GM12878 (cell line): ENCODE measurements at regions not wholly inside any gene's neighbourhood (a gene's known extent, or its start where the extent isn't known, plus 50 kb on each side); places are given as distances from the start of the nearest gene placed in this dataset.

Source experiments
- ATAC-seq: fragments of 200-7000 bp; cut with Tn5 transposase; 3 replicates; pipeline ENCODE4 v1.9.1; 2020; ENCODE audit warnings: mild to moderate bottlenecking, moderate library complexity
- BruUV-seq: library from RNA; stranded (reverse); fragments of 400-500 nt; replicated peaks from 2 replicates; lab custom pipeline; 2021; lab: Mats Ljungman, UMichigan
- CTCF ChIA-PET: fragments of 300-600 bp; sonication (Branson Sonifier 250); formaldehyde crosslinking; extraction: SDS; loops from one replicate; lab custom pipeline; 2021; ENCODE audit warnings: inconsistent platforms; lab: Yijun Ruan, JAX
- POLR2A ChIA-PET: fragments of 350-600 bp; formaldehyde crosslinking; extraction: SDS; loops from one replicate; lab custom pipeline; 2021; ENCODE audit warnings: inconsistent platforms; lab: Charles Lee
- RAD21 ChIA-PET: fragments of 300-600 bp; sonication (Branson Sonifier 250); formaldehyde crosslinking; loops from one replicate; lab custom pipeline; 2023; ENCODE audit warnings: antibody characterized with exemption; ENCODE audit not compliant: unreplicated experiment; lab: Charles Lee
- SMC1A ChIA-PET: fragments of 300-600 bp; sonication (Branson Sonifier 250); formaldehyde crosslinking; loops from one replicate; lab custom pipeline; 2023; ENCODE audit not compliant: unreplicated experiment, uncharacterized antibody; lab: Charles Lee
- DNase-seq: peaks from one replicate; pipeline ENCODE4 v3.0.0-alpha.2; 2011; ENCODE audit warnings: low read depth, low spot score
- FAIRE-seq: peaks from 3 replicates; lab custom pipeline; 2011; peaks lifted over from hg19 to GRCh38; lab: Jason Lieb, UNC
- H2AFZ ChIP-seq: 2 replicates; pipeline ENCODE4 v1.6.0; 2011; ENCODE audit warnings: low read depth, low read length, control low read depth; ENCODE audit not compliant: control insufficient read depth
- H3K27ac ChIP-seq: 2 replicates; pipeline ENCODE4 v1.5.1; 2011; ENCODE audit warnings: control low read depth; ENCODE audit not compliant: control insufficient read depth, insufficient read depth
- H3K27me3 ChIP-seq, 2 experiments: replicated peaks in 1 of 2; 2 replicates each; pipeline versions ENCODE4 v1.6.0 to v1.6.1; 2011; ENCODE audit warnings: low read length in 1 of 2; ENCODE audit not compliant: control insufficient read depth in 2 of 2, insufficient read depth in 2 of 2
- H3K36me3 ChIP-seq, 2 experiments: 2 replicates each; pipeline ENCODE4 v1.5.1; 2011; ENCODE audit warnings: low read length in 1 of 2; ENCODE audit not compliant: control insufficient read depth in 2 of 2, insufficient read depth in 2 of 2
- H3K4me1 ChIP-seq: 2 replicates; pipeline ENCODE4 v1.6.1; 2011; ENCODE audit warnings: mild to moderate bottlenecking, low read length, moderate library complexity, mixed read lengths; ENCODE audit not compliant: control insufficient read depth, insufficient read depth
- H3K4me2 ChIP-seq: 2 replicates; pipeline ENCODE4 v1.6.0; 2011; ENCODE audit warnings: control low read depth; ENCODE audit not compliant: control insufficient read depth, insufficient read depth
- H3K4me3 ChIP-seq: fragments of 200-600 bp; sonication (generic); 2 replicates; pipeline ENCODE4 v1.5.1; 2016
- H3K79me2 ChIP-seq: 2 replicates; pipeline ENCODE4 v1.6.0; 2011; ENCODE audit warnings: low read length; ENCODE audit not compliant: control insufficient read depth, insufficient read depth
- H3K9ac ChIP-seq: 2 replicates; pipeline ENCODE4 v1.8.0; 2011; ENCODE audit warnings: low read length, control low read depth, mixed read lengths; ENCODE audit not compliant: control insufficient read depth, insufficient read depth
- H3K9me3 ChIP-seq: replicated peaks from 3 replicates; pipeline ENCODE4 v1.5.1; 2011; ENCODE audit warnings: mild to moderate bottlenecking, low read length; ENCODE audit not compliant: control insufficient read depth, insufficient read depth
- H4K20me1 ChIP-seq: 2 replicates; pipeline ENCODE4 v1.6.0; 2011; ENCODE audit not compliant: control insufficient read depth, insufficient read depth
- CBFB ChIP-seq: IDR thresholded peaks from 2 replicates; pipeline ENCODE4 v1.6.1; 2016; ENCODE audit warnings: antibody characterized with exemption, low read depth
- CHD1 ChIP-seq: IDR thresholded peaks from 2 replicates; pipeline ENCODE4 v1.6.1; 2012; ENCODE audit warnings: low read depth, low read length, improper control_type of control experiment
- CREB1 ChIP-seq: IDR thresholded peaks from 2 replicates; pipeline ENCODE4 v1.6.1; 2012; ENCODE audit warnings: low read depth, mild to moderate bottlenecking, inconsistent platforms
- HCFC1 ChIP-seq: fragments of 150-350 bp; IDR thresholded peaks from 2 replicates; pipeline ENCODE4 v1.6.1; 2014; ENCODE audit warnings: low read length
- NR2C2 ChIP-seq: IDR thresholded peaks from 2 replicates; pipeline ENCODE4 v1.6.1; 2011; ENCODE audit warnings: borderline replicate concordance, low read depth; ENCODE audit not compliant: control insufficient read depth, insufficient read length
- RFX5 ChIP-seq: IDR thresholded peaks from 2 replicates; pipeline ENCODE4 v1.6.1; 2011; ENCODE audit warnings: low read depth, low read length, improper control_type of control experiment
- SMAD5 ChIP-seq: IDR thresholded peaks from 2 replicates; pipeline ENCODE4 v1.6.1; 2016; ENCODE audit warnings: antibody characterized with exemption, low read depth
- SPI1 ChIP-seq: IDR thresholded peaks from 2 replicates; pipeline ENCODE4 v1.6.1; 2011; ENCODE audit warnings: low read depth, mild to moderate bottlenecking, low read length, moderate library complexity, borderline replicate concordance; ENCODE audit not compliant: insufficient read depth
- SRF ChIP-seq, 2 experiments: IDR thresholded peaks; 2 replicates each; pipeline ENCODE4 v1.6.1; 2011; ENCODE audit warnings: low read depth in 2 of 2, low read length in 2 of 2, mild to moderate bottlenecking in 1 of 2, moderate library complexity in 1 of 2
- ZNF274 ChIP-seq: IDR thresholded peaks from one replicate; pipeline ENCODE4 v1.8.0; 2011; ENCODE audit not compliant: insufficient read length, insufficient read depth
- WGBS: methylation state at CpG from one replicate; pipeline ENCODE4 v1.1.6; 2016; ENCODE audit warnings: low lambda C conversion rate; ENCODE audit not compliant: insufficient replicate concordance, insufficient coverage; ENCODE audit errors: missing lambda C conversion rate; 5-methylcytosine and 5-hydroxymethylcytosine counted together
- in situ Hi-C: fragments of 300-500 bp; cut with MboI; formaldehyde crosslinking; loops from 9 replicates; pipeline ENCODE4 v1.14.3; 2018; ENCODE audit warnings: mixed read lengths
- intact Hi-C: fragments of 100-400 bp; cut with micrococcal nuclease; formaldehyde crosslinking; loops from one replicate; pipeline ENCODE4 v1.14.2; 2022; ENCODE audit not compliant: unreplicated experiment
- TF ChIP-seq, protein P1 (sequence below): fragments of 150-350 bp; IDR thresholded peaks from 2 replicates; pipeline ENCODE4 v1.6.1; 2016; ENCODE audit warnings: low read depth, low read length
- TF ChIP-seq, protein P2 (sequence below): fragments of 450-650 bp; IDR thresholded peaks from 2 replicates; pipeline ENCODE4 v1.6.1; 2017; ENCODE audit warnings: mild to moderate bottlenecking, moderate library complexity
- TF ChIP-seq, protein P3 (sequence below): fragments of 450-650 bp; IDR thresholded peaks from 2 replicates; pipeline ENCODE4 v1.6.1; 2017; ENCODE audit warnings: low read depth, mild to moderate bottlenecking, moderate library complexity
- TF ChIP-seq, protein P4 (sequence below): fragments of 450-650 bp; IDR thresholded peaks from 2 replicates; pipeline ENCODE4 v1.6.1; 2016; ENCODE audit warnings: mild to moderate bottlenecking

DNA sequence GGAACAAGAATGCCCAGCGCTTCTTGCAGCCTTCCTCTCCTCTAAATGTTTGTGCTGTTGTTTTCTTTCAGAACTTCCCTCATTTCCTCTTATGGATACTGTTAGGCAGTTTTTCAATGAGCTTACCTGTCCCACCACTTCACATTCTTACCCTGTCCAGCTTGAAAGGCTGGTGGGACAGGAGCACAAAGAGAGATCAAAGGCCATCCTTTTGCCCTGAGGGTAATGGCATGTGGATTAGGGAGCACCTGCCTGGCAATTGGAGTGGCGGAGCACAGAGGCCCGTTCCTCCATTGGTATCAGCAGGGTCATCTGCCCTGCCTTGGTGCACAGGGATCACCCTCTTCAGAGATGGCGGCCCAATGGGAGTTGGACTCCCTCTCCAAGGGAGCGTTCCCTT lies 170.1 kb upstream of the UBE3A start:
- Histone ChIP-seq H3K27ac (no peak overlapping the region), H2AFZ (no peak overlapping the region), H3K9ac (no peak overlapping the region), H3K4me3 (no peak overlapping the region), H3K27me3 (no peaks in the 10 kb centered on the region), H3K79me2 (no peaks in the 10 kb centered on the region), H4K20me1 (no peaks in the 10 kb centered on the region), H3K36me3 (no peaks in the 10 kb centered on the region), H3K4me2 (no peak overlapping the region), H3K9me3 (no peaks in the 10 kb centered on the region; the same call in 2 of the 3 replicates), H3K4me1 (no peaks in the 10 kb centered on the region)
- intact Hi-C loops, result no loop called here
- ChIA-PET CTCF (no interaction called here), SMC1A (no interaction called here), RAD21 (no interaction called here), POLR2A (no interaction called here)
- no peak for FAIRE-seq
- no TSS peak for BruUV-seq
- WGBS, result 14% methylated on average over 5 of the region's 5 CpGs
- no peak for DNase-seq
- ATAC-seq, result no peak
- in situ Hi-C loops, result no loop called here
- TF ChIP-seq NR2C2, result no peak
- TF ChIP-seq, protein P1, sequence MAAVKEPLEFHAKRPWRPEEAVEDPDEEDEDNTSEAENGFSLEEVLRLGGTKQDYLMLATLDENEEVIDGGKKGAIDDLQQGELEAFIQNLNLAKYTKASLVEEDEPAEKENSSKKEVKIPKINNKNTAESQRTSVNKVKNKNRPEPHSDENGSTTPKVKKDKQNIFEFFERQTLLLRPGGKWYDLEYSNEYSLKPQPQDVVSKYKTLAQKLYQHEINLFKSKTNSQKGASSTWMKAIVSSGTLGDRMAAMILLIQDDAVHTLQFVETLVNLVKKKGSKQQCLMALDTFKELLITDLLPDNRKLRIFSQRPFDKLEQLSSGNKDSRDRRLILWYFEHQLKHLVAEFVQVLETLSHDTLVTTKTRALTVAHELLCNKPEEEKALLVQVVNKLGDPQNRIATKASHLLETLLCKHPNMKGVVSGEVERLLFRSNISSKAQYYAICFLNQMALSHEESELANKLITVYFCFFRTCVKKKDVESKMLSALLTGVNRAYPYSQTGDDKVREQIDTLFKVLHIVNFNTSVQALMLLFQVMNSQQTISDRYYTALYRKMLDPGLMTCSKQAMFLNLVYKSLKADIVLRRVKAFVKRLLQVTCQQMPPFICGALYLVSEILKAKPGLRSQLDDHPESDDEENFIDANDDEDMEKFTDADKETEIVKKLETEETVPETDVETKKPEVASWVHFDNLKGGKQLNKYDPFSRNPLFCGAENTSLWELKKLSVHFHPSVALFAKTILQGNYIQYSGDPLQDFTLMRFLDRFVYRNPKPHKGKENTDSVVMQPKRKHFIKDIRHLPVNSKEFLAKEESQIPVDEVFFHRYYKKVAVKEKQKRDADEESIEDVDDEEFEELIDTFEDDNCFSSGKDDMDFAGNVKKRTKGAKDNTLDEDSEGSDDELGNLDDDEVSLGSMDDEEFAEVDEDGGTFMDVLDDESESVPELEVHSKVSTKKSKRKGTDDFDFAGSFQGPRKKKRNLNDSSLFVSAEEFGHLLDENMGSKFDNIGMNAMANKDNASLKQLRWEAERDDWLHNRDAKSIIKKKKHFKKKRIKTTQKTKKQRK, result no peak
- TF ChIP-seq, protein P2, sequence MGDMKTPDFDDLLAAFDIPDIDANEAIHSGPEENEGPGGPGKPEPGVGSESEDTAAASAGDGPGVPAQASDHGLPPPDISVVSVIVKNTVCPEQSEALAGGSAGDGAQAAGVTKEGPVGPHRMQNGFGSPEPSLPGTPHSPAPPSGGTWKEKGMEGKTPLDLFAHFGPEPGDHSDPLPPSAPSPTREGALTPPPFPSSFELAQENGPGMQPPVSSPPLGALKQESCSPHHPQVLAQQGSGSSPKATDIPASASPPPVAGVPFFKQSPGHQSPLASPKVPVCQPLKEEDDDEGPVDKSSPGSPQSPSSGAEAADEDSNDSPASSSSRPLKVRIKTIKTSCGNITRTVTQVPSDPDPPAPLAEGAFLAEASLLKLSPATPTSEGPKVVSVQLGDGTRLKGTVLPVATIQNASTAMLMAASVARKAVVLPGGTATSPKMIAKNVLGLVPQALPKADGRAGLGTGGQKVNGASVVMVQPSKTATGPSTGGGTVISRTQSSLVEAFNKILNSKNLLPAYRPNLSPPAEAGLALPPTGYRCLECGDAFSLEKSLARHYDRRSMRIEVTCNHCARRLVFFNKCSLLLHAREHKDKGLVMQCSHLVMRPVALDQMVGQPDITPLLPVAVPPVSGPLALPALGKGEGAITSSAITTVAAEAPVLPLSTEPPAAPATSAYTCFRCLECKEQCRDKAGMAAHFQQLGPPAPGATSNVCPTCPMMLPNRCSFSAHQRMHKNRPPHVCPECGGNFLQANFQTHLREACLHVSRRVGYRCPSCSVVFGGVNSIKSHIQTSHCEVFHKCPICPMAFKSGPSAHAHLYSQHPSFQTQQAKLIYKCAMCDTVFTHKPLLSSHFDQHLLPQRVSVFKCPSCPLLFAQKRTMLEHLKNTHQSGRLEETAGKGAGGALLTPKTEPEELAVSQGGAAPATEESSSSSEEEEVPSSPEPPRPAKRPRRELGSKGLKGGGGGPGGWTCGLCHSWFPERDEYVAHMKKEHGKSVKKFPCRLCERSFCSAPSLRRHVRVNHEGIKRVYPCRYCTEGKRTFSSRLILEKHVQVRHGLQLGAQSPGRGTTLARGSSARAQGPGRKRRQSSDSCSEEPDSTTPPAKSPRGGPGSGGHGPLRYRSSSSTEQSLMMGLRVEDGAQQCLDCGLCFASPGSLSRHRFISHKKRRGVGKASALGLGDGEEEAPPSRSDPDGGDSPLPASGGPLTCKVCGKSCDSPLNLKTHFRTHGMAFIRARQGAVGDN, result no peak
- TF ChIP-seq RFX5, result no peak
- TF ChIP-seq, protein P3, sequence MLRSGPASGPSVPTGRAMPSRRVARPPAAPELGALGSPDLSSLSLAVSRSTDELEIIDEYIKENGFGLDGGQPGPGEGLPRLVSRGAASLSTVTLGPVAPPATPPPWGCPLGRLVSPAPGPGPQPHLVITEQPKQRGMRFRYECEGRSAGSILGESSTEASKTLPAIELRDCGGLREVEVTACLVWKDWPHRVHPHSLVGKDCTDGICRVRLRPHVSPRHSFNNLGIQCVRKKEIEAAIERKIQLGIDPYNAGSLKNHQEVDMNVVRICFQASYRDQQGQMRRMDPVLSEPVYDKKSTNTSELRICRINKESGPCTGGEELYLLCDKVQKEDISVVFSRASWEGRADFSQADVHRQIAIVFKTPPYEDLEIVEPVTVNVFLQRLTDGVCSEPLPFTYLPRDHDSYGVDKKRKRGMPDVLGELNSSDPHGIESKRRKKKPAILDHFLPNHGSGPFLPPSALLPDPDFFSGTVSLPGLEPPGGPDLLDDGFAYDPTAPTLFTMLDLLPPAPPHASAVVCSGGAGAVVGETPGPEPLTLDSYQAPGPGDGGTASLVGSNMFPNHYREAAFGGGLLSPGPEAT, result no peak
- no peak for TF ChIP-seq CHD1
- TF ChIP-seq SPI1, result no peak
- no peak for TF ChIP-seq CREB1
- TF ChIP-seq SRF (IDR thresholded peaks at IDR 0.05; ENCODE audit: low read depth in 2 of 2, low read length in 2 of 2), result no peak
- no peak for TF ChIP-seq CBFB
- TF ChIP-seq, protein P4, sequence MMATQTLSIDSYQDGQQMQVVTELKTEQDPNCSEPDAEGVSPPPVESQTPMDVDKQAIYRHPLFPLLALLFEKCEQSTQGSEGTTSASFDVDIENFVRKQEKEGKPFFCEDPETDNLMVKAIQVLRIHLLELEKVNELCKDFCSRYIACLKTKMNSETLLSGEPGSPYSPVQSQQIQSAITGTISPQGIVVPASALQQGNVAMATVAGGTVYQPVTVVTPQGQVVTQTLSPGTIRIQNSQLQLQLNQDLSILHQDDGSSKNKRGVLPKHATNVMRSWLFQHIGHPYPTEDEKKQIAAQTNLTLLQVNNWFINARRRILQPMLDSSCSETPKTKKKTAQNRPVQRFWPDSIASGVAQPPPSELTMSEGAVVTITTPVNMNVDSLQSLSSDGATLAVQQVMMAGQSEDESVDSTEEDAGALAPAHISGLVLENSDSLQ, result no peak
- no peak for TF ChIP-seq SMAD5
- TF ChIP-seq HCFC1, result no peak
- TF ChIP-seq ZNF274, result no peak
